Endodermal cell (in vitro differentiated cells): ENCODE measurements at regions not wholly inside any gene's neighbourhood (a gene's known extent, or its start where the extent isn't known, plus 50 kb on each side); places are given as distances from the start of the nearest gene placed in this dataset.

ENCODE experiments used
- DNase-seq: peaks from one replicate; pipeline ENCODE4 v3.0.0-alpha.2; 2017
- H3K27ac ChIP-seq: 2 replicates; pipeline ENCODE4 v1.5.1; 2013; ENCODE audit warnings: mild to moderate bottlenecking, low read depth, low read length, moderate library complexity
- H3K27me3 ChIP-seq: 2 replicates; pipeline ENCODE4 v1.6.1; 2013; ENCODE audit warnings: mild to moderate bottlenecking, low read length, moderate library complexity; ENCODE audit not compliant: insufficient read depth, control insufficient read depth, poor library complexity, severe bottlenecking
- H3K36me3 ChIP-seq: 2 replicates; pipeline ENCODE4 v1.7.0; 2013; ENCODE audit warnings: mild to moderate bottlenecking, low read length, moderate library complexity; ENCODE audit not compliant: control insufficient read depth, insufficient read depth
- H3K4me1 ChIP-seq: one replicate; pipeline ENCODE4 v1.7.0; 2013; ENCODE audit warnings: low read length; ENCODE audit not compliant: control insufficient read depth, insufficient read depth
- H3K4me3 ChIP-seq: 2 replicates; pipeline ENCODE4 v1.5.1; 2013; ENCODE audit warnings: mild to moderate bottlenecking, low read length, moderate library complexity
- H3K9ac ChIP-seq: 2 replicates; pipeline ENCODE4 v1.6.1; 2013; ENCODE audit warnings: mild to moderate bottlenecking, low read length, moderate library complexity; ENCODE audit not compliant: poor library complexity, severe bottlenecking; ENCODE audit errors: extremely low read depth
- H3K9me3 ChIP-seq: 2 replicates; pipeline ENCODE4 v1.6.1; 2013; ENCODE audit warnings: mild to moderate bottlenecking, low read length, moderate library complexity; ENCODE audit not compliant: control insufficient read depth
- H3K27ac Mint-ChIP-seq: 2 replicates; pipeline ENCODE4 v1.8.0; 2020; ENCODE audit warnings: mixed read lengths
- H3K27me3 Mint-ChIP-seq: 2 replicates; pipeline ENCODE4 v1.8.0; 2021; ENCODE audit warnings: mild to moderate bottlenecking, mixed read lengths; ENCODE audit not compliant: insufficient read depth
- H3K36me3 Mint-ChIP-seq: 2 replicates; pipeline ENCODE4 v1.8.0; 2020; ENCODE audit warnings: low read depth, mixed read lengths
- H3K4me1 Mint-ChIP-seq: 2 replicates; pipeline ENCODE4 v1.8.0; 2020; ENCODE audit warnings: mixed read lengths
- H3K4me3 Mint-ChIP-seq: 2 replicates; pipeline ENCODE4 v1.8.0; 2020; ENCODE audit warnings: mild to moderate bottlenecking, moderate library complexity, mixed read lengths
- H3K9me3 Mint-ChIP-seq: 2 replicates; pipeline ENCODE4 v1.8.0; 2020; ENCODE audit warnings: mild to moderate bottlenecking, mixed read lengths
- WGBS, 2 experiments: methylation state at CpG; one replicate each; pipeline versions ENCODE4 v1.1.5 to v1.1.7; 2013; ENCODE audit warnings: missing lambda C conversion rate in 2 of 2, mixed read lengths in 1 of 2; ENCODE audit not compliant: insufficient coverage in 1 of 2, insufficient read length in 1 of 2; 5-methylcytosine and 5-hydroxymethylcytosine counted together
- TF ChIP-seq, protein P1 (sequence below): fragments of 200-600 bp; sonication (generic); conservative IDR thresholded peaks from 2 replicates; pipeline ENCODE4 v1.5.0; 2021; ENCODE audit warnings: antibody characterized with exemption, mild to moderate bottlenecking

DNA sequence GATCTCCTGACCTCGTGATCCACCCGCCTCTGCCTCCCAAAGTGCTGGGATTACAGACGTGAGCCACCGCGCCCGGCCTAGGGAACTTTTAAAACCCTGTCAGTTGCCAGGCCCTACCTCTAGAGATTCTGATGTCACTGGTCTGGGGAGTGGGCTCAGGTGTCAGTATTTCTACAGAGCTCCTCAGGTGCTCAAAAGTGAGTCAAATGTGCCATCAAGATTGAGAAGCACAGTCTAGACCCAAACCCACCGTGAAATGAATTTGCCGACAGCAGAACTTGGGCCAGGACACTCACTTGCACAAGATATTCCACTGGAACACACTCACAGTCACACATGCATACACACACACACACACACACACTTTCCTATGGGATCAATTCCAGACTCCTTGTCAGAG is 215.5 kb downstream of the RRAGC start:
- no peak for DNase-seq
- peaks cover 38% of the 10 kb centered on the region for H3K9me3 Mint-ChIP-seq
- Histone ChIP-seq H3K9me3 (peaks cover 14% of the 10 kb centered on the region), H3K9ac (no peak overlapping the region), H3K27me3 (peaks cover 8% of the 10 kb centered on the region), H3K4me3 (no peak overlapping the region), H3K4me1 (no peaks in the 10 kb centered on the region), H3K27ac (no peak overlapping the region), H3K36me3 (no peaks in the 10 kb centered on the region)
- H3K27ac Mint-ChIP-seq: no peak overlapping the region
- TF ChIP-seq, protein P1, sequence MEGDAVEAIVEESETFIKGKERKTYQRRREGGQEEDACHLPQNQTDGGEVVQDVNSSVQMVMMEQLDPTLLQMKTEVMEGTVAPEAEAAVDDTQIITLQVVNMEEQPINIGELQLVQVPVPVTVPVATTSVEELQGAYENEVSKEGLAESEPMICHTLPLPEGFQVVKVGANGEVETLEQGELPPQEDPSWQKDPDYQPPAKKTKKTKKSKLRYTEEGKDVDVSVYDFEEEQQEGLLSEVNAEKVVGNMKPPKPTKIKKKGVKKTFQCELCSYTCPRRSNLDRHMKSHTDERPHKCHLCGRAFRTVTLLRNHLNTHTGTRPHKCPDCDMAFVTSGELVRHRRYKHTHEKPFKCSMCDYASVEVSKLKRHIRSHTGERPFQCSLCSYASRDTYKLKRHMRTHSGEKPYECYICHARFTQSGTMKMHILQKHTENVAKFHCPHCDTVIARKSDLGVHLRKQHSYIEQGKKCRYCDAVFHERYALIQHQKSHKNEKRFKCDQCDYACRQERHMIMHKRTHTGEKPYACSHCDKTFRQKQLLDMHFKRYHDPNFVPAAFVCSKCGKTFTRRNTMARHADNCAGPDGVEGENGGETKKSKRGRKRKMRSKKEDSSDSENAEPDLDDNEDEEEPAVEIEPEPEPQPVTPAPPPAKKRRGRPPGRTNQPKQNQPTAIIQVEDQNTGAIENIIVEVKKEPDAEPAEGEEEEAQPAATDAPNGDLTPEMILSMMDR: no peak
- H3K27me3 Mint-ChIP-seq: peaks cover 69% of the 10 kb centered on the region
- no peaks in the 10 kb centered on the region for H3K4me1 Mint-ChIP-seq
- H3K4me3 Mint-ChIP-seq: no peak overlapping the region
- H3K36me3 Mint-ChIP-seq: peaks cover 2% of the 10 kb centered on the region
- 95 to 100% methylated on average over 2 to 8 of the region's 8 CpGs for WGBS, 2 experiments

DNA sequence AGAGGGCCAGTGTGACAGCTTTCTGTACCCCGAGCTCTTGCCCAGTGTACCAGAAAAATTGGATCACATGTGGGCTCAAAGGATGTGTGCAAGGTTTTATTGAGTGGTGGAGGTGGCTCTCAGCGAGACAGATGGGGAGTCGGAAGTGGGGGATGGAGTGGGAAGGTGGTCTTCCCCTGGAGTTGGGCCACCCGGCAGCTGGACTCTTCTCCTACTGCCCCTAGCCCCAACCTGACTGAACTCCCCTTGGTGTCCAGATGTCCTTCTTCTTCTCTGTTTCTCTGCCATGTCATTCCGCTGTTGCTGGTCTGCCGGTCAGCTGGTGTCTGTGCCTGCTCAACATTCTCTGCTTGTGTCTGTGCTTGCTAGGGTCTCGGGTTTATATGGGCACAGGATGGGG is 217.9 kb downstream of the RRAGC start:
- H3K27me3 Mint-ChIP-seq: peaks cover 72% of the 10 kb centered on the region
- 93% methylated on average over 5 to 7 of the region's 7 CpGs for WGBS, 2 experiments
- TF ChIP-seq, protein P1: no peak
- H3K4me3 Mint-ChIP-seq: no peak overlapping the region
- Histone ChIP-seq H3K9ac (no peak overlapping the region), H3K4me1 (no peaks in the 10 kb centered on the region), H3K27ac (no peak overlapping the region), H3K36me3 (no peaks in the 10 kb centered on the region), H3K9me3 (peaks cover 10% of the 10 kb centered on the region), H3K4me3 (no peak overlapping the region), H3K27me3 (no peaks in the 10 kb centered on the region)
- H3K27ac Mint-ChIP-seq: no peak overlapping the region
- peaks cover 23% of the 10 kb centered on the region for H3K9me3 Mint-ChIP-seq
- H3K4me1 Mint-ChIP-seq: no peaks in the 10 kb centered on the region
- H3K36me3 Mint-ChIP-seq: no peaks in the 10 kb centered on the region
- no peak for DNase-seq

DNA sequence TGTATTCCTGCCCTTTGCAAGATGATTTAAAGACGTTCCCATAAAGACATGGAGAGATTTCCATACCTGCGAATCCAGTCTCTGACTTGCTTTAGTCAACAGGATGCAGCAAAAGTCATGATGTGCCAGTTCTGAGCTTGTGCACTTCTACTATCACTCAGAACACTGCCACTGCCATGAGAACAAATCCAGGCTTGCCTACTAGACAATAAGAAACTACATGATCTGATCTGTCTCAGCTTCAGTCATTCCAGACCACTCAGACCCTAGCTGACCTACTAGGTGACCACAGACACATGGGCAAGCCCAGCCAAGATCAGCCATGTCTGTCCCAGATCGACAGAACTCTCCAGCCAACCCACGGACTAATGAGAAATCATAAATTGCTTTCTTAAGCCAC is 219.2 kb downstream of the RRAGC start:
- Histone ChIP-seq H3K27me3 (no peaks in the 10 kb centered on the region), H3K9ac (no peak overlapping the region), H3K4me1 (no peaks in the 10 kb centered on the region), H3K27ac (no peak overlapping the region), H3K4me3 (no peak overlapping the region), H3K9me3 (peaks cover 8% of the 10 kb centered on the region), H3K36me3 (no peaks in the 10 kb centered on the region)
- no peak overlapping the region for H3K27ac Mint-ChIP-seq
- H3K4me1 Mint-ChIP-seq: no peaks in the 10 kb centered on the region
- peaks cover 72% of the 10 kb centered on the region for H3K27me3 Mint-ChIP-seq
- no peaks in the 10 kb centered on the region for H3K36me3 Mint-ChIP-seq
- 88 to 92% methylated on average over 2 to 4 of the region's 4 CpGs for WGBS, 2 experiments
- peaks cover 20% of the 10 kb centered on the region for H3K9me3 Mint-ChIP-seq
- TF ChIP-seq, protein P1: no peak
- no peak overlapping the region for H3K4me3 Mint-ChIP-seq
- no peak for DNase-seq
